SK-N-SH treated with all-trans-retinoic acid at 6 μM for 48 hours (cell line): ENCODE measurements at regions not wholly inside any gene's neighbourhood (a gene's known extent, or its start where the extent isn't known, plus 50 kb on each side); places are given as distances from the start of the nearest gene placed in this dataset.

Experiments
- ATAC-seq: fragments of 200-7000 bp; cut with Tn5 transposase; 3 replicates; pipeline ENCODE4 v1.9.1; 2020; ENCODE audit warnings: mild to moderate bottlenecking, moderate library complexity
- ARNTL ChIP-seq: fragments of 450-650 bp; formaldehyde crosslinking; IDR thresholded peaks from 2 replicates; pipeline ENCODE4 v1.5.0; 2020; ENCODE audit warnings: low read depth, mild to moderate bottlenecking, moderate library complexity, borderline replicate concordance
- BACH2 ChIP-seq: fragments of 250-450 bp; sonication (Bioruptor Pico); IDR thresholded peaks from 2 replicates; pipeline ENCODE4 v1.9.0; 2021; ENCODE audit warnings: mild to moderate bottlenecking, borderline replicate concordance
- CREB5 ChIP-seq: fragments of 250-450 bp; sonication (Bioruptor Pico); IDR thresholded peaks from 2 replicates; pipeline ENCODE4 v1.5.1; 2020; ENCODE audit warnings: low read depth, mild to moderate bottlenecking, moderate library complexity
- CSDC2 ChIP-seq: fragments of 250-450 bp; sonication (Bioruptor Pico); IDR thresholded peaks from 2 replicates; pipeline ENCODE4 v1.5.0; 2020; ENCODE audit warnings: mild to moderate bottlenecking, moderate library complexity
- CSRNP3 ChIP-seq: fragments of 250-450 bp; sonication (Bioruptor Pico); IDR thresholded peaks from 2 replicates; pipeline ENCODE4 v1.5.1; 2021; ENCODE audit warnings: mild to moderate bottlenecking, moderate library complexity
- ESRRG ChIP-seq: fragments of 250-450 bp; sonication (Bioruptor Pico); IDR thresholded peaks from 2 replicates; pipeline ENCODE4 v1.6.1; 2021; ENCODE audit warnings: mild to moderate bottlenecking
- GLIS3 ChIP-seq: fragments of 250-450 bp; sonication (Bioruptor Pico); IDR thresholded peaks from 2 replicates; pipeline ENCODE4 v1.5.0; 2020; ENCODE audit warnings: mild to moderate bottlenecking, moderate library complexity
- ISL1 ChIP-seq: fragments of 250-450 bp; sonication (Bioruptor Pico); IDR thresholded peaks from 2 replicates; pipeline ENCODE4 v2.1.2; 2022; ENCODE audit warnings: mild to moderate bottlenecking, moderate library complexity
- OSR1 ChIP-seq: fragments of 250-450 bp; sonication (Bioruptor Pico); IDR thresholded peaks from 2 replicates; pipeline ENCODE4 v1.8.0; 2022; ENCODE audit warnings: moderate library complexity, mild to moderate bottlenecking, inconsistent platforms
- PATZ1 ChIP-seq: fragments of 250-450 bp; sonication (Bioruptor Pico); IDR thresholded peaks from 2 replicates; pipeline ENCODE4 v1.8.0; 2020; ENCODE audit warnings: mild to moderate bottlenecking, moderate library complexity, borderline replicate concordance
- POU6F1 ChIP-seq: fragments of 250-450 bp; sonication (Bioruptor Pico); IDR thresholded peaks from 2 replicates; pipeline ENCODE4 v1.8.0; 2021; ENCODE audit warnings: low read depth, mild to moderate bottlenecking, moderate library complexity, borderline replicate concordance
- PPARA ChIP-seq: fragments of 250-450 bp; sonication (Bioruptor Pico); IDR thresholded peaks from 2 replicates; pipeline ENCODE4 v1.5.0; 2020; ENCODE audit warnings: mild to moderate bottlenecking, borderline replicate concordance
- RARB ChIP-seq: fragments of 250-450 bp; sonication (Bioruptor Pico); IDR thresholded peaks from 2 replicates; pipeline ENCODE4 v1.8.0; 2021; ENCODE audit warnings: mild to moderate bottlenecking, moderate library complexity
- SNAI2 ChIP-seq: fragments of 250-450 bp; sonication (Bioruptor Pico); IDR thresholded peaks from 2 replicates; pipeline ENCODE4 v1.5.0; 2020; ENCODE audit warnings: mild to moderate bottlenecking, moderate library complexity
- TCF4 ChIP-seq: fragments of 250-450 bp; sonication (Bioruptor Pico); IDR thresholded peaks from 2 replicates; pipeline ENCODE4 v1.8.0; 2021; ENCODE audit warnings: mild to moderate bottlenecking, moderate library complexity, borderline replicate concordance
- TOX ChIP-seq: fragments of 250-450 bp; sonication (Bioruptor Pico); IDR thresholded peaks from 2 replicates; pipeline ENCODE4 v1.8.0; 2021; ENCODE audit warnings: mild to moderate bottlenecking, moderate library complexity, borderline replicate concordance
- ZC3H10 ChIP-seq: fragments of 250-450 bp; sonication (Bioruptor Pico); IDR thresholded peaks from 2 replicates; pipeline ENCODE4 v1.5.1; 2021; ENCODE audit warnings: mild to moderate bottlenecking, moderate library complexity
- ZFP3 ChIP-seq: fragments of 250-450 bp; sonication (Bioruptor Pico); IDR thresholded peaks from 2 replicates; pipeline ENCODE4 v1.5.0; 2020; ENCODE audit warnings: mild to moderate bottlenecking, moderate library complexity
- ZFP30 ChIP-seq: fragments of 450-650 bp; formaldehyde crosslinking; IDR thresholded peaks from 2 replicates; pipeline ENCODE4 v1.5.0; 2022; ENCODE audit warnings: mild to moderate bottlenecking, moderate library complexity
- ZNF565 ChIP-seq: fragments of 450-650 bp; formaldehyde crosslinking; conservative IDR thresholded peaks from 2 replicates; pipeline ENCODE4 v1.5.0; 2020; ENCODE audit warnings: low read depth, mild to moderate bottlenecking, moderate library complexity
- ZNF8 ChIP-seq: fragments of 450-650 bp; formaldehyde crosslinking; IDR thresholded peaks from 2 replicates; pipeline ENCODE4 v1.5.0; 2020; ENCODE audit warnings: mild to moderate bottlenecking, moderate library complexity

GRCh38 chr15:70442211-70442610, 321.1 kb downstream of the UACA start:
- ATAC-seq: no peak
- TF ChIP-seq BACH2 (CRISPR knock-in tag) (no peak), POU6F1 (CRISPR knock-in tag) (no peak), OSR1 (CRISPR knock-in tag) (no peak), ZC3H10 (no peak), CREB5 (CRISPR knock-in tag) (no peak), RARB (CRISPR knock-in tag) (no peak), ARNTL (CRISPR knock-in tag) (no peak), PATZ1 (no peak), ZFP3 (CRISPR knock-in tag) (no peak), ZNF565 (no peak), ZNF8 (no peak), ZFP30 (no peak), TOX (CRISPR knock-in tag) (no peak)

- ATAC-seq: no peak
These were observed 322.8 kb downstream of the UACA start for GRCh38 chr15:70440416-70441138.

GRCh38 chr15:70439880-70440279, 323.5 kb downstream of the UACA start:
- ATAC-seq: no peak
- TF ChIP-seq ZNF8 (no peak), RARB (CRISPR knock-in tag) (no peak), ESRRG (CRISPR knock-in tag) (no peak), BACH2 (CRISPR knock-in tag) (no peak), ARNTL (CRISPR knock-in tag) (no peak)

More at GRCh38 chr15:70440416-70441138, 322.8 kb downstream of the UACA start:
- TF ChIP-seq CSDC2 (CRISPR knock-in tag) (no peak), ZC3H10 (no peak), GLIS3 (CRISPR knock-in tag) (no peak), RARB (CRISPR knock-in tag) (no peak), TOX (CRISPR knock-in tag) (no peak), ZNF8 (no peak), CSRNP3 (CRISPR knock-in tag) (no peak), ARNTL (CRISPR knock-in tag) (no peak), PATZ1 (no peak)
- TF ChIP-seq, all 23 proteins: peak for 0

GRCh38 chr15:70439304-70439877, 324.0 kb downstream of the UACA start:
- ATAC-seq: no peak
- no peak for TF ChIP-seq CSRNP3 (CRISPR knock-in tag)
- no peak for TF ChIP-seq ZNF565
- TF ChIP-seq ZC3H10: no peak
- no peak for TF ChIP-seq SNAI2 (CRISPR knock-in tag)
- TF ChIP-seq ARNTL (CRISPR knock-in tag): no peak
- no peak for TF ChIP-seq CREB5 (CRISPR knock-in tag)
- TF ChIP-seq PPARA (CRISPR knock-in tag): no peak
- TF ChIP-seq ISL1: no peak
- TF ChIP-seq ZFP3 (CRISPR knock-in tag): no peak
- no peak for TF ChIP-seq TCF4 (CRISPR knock-in tag)
- no peak for TF ChIP-seq OSR1 (CRISPR knock-in tag)
